ENCODE measurements at regions not wholly inside any gene's neighbourhood (a gene's known extent, or its start where the extent isn't known, plus 50 kb on each side); places are given as distances from the start of the nearest gene placed in this dataset.

DNA sequence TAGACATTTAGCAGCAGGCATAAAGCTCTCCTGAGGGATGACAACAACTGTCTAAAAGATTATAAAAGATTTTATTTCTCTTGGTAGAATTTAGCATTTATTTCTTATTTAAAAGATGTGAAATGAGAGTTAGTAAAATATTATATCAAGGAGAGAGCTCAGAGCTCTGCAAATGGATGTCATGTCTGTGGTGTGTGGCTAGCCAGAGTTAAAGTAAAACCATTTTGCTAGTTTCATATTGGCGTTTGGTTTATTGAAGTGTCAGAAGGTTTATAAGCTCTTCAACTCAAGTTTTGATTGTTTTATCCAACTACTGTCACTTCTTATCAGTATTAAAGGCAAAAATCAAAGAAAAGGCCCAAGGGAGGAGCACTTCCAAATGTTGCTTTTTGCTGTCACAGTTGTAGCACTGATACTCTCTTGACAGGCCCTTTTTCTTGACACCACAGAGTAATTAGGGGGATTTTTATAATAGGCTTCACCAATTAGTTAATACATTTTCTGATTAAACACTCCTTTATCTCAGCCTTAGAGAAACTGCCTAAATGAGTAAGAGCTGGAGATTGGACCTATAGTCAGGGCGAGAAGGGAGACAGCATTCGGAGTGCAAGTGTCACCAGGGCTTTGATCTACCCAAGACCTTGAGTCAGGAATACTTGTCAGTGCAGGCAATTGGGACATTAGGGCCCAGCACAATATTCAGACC, 233.9 kb downstream of the PTBP2 start:
- TF ChIP-seq CTCF (IDR thresholded peaks at IDR 0.05; ENCODE audit: low read depth, low read length) = no peak
- no peak for DNase-seq (ENCODE audit: low read depth in 2 of 2)
- H3K4me3 ChIP-seq (replicated peaks in 1 of 2; ENCODE audit: low read depth in 2 of 2, low read length in 2 of 2) = no peak overlapping the region

- no peak for TF ChIP-seq CTCF (IDR thresholded peaks at IDR 0.05; ENCODE audit: low read depth, low read length)
- H3K4me3 ChIP-seq (replicated peaks in 1 of 2; ENCODE audit: low read depth in 2 of 2, low read length in 2 of 2) = no peak overlapping the region
- DNase-seq (ENCODE audit: low read depth in 2 of 2) = no peak
These were observed 240.6 kb downstream of the PTBP2 start for GRCh38 chr1:96962216-96962615.

DNA sequence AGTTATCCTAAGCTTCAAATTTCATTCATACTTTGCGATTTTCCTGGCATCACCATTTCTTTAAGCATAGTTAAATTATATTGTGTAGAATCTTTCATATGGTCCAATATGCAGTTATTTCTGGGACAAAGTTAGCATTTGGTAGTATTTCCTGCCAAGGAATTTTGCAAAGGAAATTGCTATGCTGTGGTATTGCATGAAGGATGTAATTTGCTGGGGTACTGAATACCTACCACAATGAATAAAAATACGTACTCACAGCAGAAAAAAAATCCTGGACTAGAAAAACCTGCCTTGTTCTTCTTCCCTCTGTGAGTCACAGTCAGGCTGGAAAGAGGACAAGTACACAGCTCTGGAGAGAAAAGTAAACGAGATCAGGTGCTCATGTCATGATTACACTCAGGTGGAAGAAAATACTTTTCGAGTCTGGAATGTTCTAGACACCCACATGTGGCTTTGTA, 241.2 kb downstream of the PTBP2 start:
- peak; percentile 43 to 58 for DNase-seq (ENCODE audit: low read depth in 2 of 2)
- TF ChIP-seq CTCF (IDR thresholded peaks at IDR 0.05; ENCODE audit: low read depth, low read length) = no peak
- H3K4me3 ChIP-seq (replicated peaks in 1 of 2; ENCODE audit: low read depth in 2 of 2, low read length in 2 of 2) = no peak overlapping the region

- no peak for TF ChIP-seq CTCF (IDR thresholded peaks at IDR 0.05; ENCODE audit: low read depth, low read length)
These were observed 243.2 kb downstream of the PTBP2 start for GRCh38 chr1:96964761-96965160.

DNA sequence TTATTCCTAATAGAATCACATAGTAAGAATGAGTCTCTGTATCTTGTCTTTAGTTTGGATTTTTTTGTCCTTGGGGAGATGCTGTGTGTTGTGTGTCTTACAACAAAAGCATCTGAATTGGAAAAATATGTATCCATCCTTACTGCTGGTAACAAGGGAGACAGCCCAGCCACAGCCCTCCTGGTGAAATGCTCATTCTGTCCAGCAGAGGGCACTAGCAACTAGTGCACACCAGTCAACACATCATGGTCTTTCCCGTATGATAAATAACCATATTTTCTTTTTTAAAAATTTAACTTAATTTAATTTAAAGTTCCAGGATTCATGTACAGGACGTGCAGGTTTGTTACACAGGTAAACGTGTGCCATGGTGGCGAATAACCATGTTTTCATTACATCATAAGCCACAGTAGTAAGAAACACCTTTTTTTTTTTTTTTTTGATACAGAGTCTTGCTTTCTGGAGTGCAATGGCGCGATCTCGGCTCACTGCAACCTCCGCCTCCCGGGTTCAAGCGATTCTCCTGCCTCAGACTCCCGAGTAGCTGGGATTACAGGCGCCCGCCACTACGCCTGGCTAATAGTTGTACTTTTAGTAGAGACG, 245.1 kb downstream of the PTBP2 start:
- peak; percentile 87 for DNase-seq (ENCODE audit: low read depth in 2 of 2)
- TF ChIP-seq CTCF (IDR thresholded peaks at IDR 0.05; ENCODE audit: low read depth, low read length) = peak; percentile 91
- H3K4me3 ChIP-seq (replicated peaks in 1 of 2; ENCODE audit: low read depth in 2 of 2, low read length in 2 of 2) = peak overlapping the region in 1 of 2 donors; percentile 30

More at GRCh38 chr1:96964761-96965160, 243.2 kb downstream of the PTBP2 start:
- DNase-seq (ENCODE audit: low read depth in 2 of 2) = no peak
- H3K4me3 ChIP-seq (replicated peaks in 1 of 2; ENCODE audit: low read depth in 2 of 2, low read length in 2 of 2) = no peak overlapping the region

GRCh38 chr1:96967311-96967710, 245.7 kb downstream of the PTBP2 start:
- DNase-seq (ENCODE audit: low read depth in 2 of 2) = no peak
- no peak for TF ChIP-seq CTCF (IDR thresholded peaks at IDR 0.05; ENCODE audit: low read depth, low read length)

More at GRCh38 chr1:96967311-96967710, 245.7 kb downstream of the PTBP2 start:
- no peak overlapping the region for H3K4me3 ChIP-seq (replicated peaks in 1 of 2; ENCODE audit: low read depth in 2 of 2, low read length in 2 of 2)

Measured in cardiac fibroblast (primary cell).